G401.6 (cell line): ENCODE measurements at regions not wholly inside any gene's neighbourhood (a gene's known extent, or its start where the extent isn't known, plus 50 kb on each side); places are given as distances from the start of the nearest gene placed in this dataset.
"Not testable (repeated sequence)": the region's sequence is repeated elsewhere in the genome, so short reads cannot be mapped to it uniquely, and the experiment has no call there.

Experiments used
- FAIRE-seq: peaks from 2 replicates; lab custom pipeline; 2012; peaks lifted over from hg19 to GRCh38; lab: Jason Lieb, UNC

DNA sequence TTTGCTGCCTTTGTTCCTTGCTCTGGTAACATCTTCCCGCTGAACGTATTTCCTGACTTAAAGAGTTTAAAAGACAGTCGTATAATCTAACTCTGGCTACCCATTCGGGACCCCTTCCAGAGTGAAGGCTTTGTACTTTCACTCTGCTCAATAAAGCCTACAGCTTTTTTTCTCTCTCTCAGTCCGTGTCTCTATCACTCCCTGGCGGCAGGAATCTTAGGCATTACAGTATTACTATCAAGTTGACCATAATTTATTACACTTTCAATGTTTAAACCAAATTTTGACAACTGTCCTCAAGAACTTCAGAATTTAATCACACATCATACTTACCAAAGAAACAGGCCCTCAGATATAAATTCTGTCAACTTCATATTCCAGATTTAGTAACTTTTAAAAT lies 967.9 kb downstream of the FSCB start:
- FAIRE-seq = no peak

DNA sequence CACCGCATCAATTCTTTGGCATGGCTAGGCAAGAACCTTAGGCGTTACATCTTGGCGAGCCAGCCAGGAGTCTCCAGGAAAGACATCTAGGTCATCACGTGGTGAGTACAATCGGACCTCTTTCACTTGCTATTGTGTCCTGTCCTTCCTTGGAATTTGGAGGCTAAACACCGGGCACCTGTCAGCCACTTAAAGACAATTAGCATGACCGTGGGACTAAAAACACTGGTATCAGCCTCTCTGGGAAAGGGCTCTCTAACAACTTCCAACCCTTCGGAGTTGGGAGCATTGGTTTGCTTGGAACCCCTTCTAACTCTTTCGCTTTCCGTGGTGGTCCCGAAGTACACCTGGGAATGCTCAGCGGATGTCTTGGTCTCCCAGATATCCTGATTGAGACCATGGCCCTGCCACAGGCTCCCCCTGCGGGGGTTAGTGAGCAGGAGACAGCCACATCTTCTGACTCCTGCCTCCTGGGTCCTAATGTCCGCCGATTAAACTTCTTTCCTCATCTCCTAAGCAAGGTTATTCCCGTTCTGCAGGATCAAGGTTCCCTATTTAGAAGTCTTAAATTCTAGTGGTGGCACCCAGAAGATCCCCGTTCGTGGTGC lies 971.7 kb downstream of the FSCB start:
- FAIRE-seq = no peak

DNA sequence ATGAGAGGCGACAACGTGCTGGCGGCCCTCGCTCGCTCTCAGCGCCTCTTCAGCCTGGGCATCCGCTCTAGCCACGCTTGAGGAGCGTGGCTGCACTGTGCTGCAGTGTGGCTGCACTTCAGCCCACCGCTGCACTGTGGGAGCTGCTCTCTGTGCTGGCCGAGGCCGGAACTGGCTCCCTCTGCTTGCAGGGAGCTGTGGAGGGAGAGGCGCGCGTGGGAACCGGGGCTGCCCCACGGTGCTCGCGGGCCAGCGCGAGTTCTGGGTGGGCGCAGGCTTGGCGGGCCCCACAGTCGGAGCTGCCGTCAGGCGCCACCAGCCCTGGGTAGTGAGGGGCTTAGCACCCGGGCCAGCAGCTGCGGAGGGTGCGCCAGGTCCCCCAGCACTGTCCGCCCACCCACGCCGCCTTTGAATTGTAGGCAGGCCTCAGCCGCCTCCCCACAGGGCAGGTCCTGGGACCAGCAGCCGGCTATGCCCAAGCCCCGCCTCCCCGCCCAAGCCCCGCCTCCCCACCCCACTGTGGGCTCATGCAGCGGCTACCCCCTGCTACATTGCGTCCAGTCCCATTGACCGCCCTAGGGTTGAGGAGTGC lies 974.2 kb downstream of the FSCB start:
- no peak for FAIRE-seq

DNA sequence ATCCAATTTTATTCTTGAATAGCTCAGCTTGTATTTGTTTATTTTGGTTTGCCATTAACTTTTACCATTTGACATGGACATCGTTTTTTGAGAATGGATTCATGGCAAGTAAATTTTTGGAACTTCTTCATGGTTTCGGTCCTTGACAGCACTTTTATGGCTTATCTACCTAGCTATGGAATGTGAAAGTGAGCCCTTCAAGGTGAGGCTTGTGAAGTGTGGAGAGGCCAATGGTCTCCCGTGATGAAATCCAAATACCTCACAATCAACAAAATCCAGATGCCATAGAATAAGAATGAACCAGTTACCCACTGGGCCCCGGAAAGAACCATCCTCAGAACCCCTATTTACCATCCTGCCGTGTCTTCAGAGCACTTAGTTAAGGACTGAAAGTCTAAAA lies 978.8 kb downstream of the FSCB start:
- no peak for FAIRE-seq

DNA sequence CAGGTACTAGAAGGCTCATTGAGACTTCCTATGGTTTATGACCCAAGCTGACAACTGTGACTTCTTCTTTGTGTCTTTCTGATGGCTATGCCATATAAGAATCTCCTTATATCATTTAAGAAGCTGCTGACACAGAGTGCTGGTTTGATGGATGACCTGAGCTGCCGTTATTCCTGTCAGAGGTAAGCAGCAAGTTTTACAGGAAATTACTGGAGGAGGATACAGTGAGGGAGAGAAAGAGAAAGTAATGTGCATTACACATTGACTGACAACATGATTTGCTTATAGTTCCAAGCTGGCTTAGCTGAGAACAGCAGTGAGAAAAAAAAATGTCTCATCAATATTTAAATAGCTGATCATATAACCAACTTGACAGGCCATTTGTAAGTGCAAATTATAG lies 981.4 kb downstream of the FSCB start:
- FAIRE-seq = no peak

DNA sequence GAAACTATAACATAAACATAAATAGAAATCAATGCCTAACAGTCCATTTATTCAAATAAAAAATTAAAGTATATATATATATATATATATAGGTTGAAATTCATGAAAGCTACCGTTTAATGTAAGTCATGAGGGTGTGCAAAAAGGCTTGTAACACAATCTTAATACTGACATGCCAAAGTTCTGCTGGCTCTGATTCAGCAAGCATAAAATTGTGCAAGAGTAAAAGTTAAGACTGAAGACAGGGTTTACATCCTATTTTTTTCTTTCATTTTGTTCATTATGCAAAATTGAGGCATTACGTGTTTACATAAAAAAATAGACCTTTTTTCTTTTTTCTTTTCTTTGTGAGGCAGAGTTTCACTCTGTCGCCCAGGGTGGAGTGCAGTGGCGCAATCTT lies 984.2 kb downstream of the FSCB start:
- no peak for FAIRE-seq

DNA sequence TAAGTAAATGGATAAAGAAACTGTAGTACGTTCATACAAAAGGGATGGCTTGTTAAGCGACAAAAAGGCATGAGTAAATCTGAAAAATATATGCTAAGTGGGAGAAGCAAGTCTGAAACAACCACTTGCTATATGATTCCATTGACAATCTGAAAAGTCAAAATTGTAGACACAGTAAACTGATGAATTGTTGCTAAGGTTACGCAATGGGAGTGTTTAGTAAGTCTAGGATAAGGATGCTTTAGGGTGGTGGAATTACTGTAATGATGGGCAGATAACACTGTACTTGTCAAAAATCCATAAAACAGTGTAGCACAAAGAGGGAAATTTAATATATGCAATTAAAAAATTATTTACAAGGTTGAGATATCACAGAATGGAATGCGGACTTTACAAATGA lies 984.9 kb downstream of the FSCB start:
- no peak for FAIRE-seq

DNA sequence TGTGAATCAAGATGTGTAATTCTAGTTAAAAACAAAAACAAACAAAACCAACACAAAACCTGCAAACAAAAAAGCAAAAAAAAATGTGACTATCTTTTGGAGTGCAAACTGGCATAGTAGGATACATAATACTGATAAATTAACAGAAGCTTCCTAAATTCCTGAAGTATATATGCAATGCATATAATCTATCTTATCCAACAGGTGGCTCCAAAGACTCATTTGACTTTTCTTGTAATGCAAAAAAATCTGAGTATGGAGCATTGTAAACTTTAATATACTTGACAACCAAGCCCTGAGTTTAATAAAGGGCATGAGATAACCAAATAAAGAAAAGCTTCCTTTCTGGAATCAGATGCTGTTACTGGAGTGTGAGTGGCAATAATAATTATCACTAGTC lies 1003.6 kb downstream of the FSCB start:
- FAIRE-seq = no peak

DNA sequence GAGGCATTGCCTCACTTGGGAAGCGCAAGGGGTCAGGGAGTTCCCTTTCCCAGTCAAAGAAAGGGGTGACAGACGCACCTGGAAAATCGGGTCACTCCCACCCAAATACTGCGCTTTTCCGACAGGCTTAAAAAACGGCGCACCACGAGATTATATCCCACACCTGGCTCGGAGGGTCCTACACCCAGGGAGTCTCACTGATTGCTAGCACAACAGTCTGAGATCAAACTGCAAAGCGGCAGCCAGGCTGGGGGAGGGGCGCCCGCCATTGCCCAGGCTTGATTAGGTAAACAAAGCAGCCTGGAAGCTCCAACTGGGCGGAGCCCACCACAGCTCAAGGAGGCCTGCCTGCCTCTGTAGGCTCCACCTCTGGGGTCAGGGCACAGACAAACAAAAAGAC lies 1014.7 kb downstream of the FSCB start:
- FAIRE-seq = not testable (repeated sequence)

DNA sequence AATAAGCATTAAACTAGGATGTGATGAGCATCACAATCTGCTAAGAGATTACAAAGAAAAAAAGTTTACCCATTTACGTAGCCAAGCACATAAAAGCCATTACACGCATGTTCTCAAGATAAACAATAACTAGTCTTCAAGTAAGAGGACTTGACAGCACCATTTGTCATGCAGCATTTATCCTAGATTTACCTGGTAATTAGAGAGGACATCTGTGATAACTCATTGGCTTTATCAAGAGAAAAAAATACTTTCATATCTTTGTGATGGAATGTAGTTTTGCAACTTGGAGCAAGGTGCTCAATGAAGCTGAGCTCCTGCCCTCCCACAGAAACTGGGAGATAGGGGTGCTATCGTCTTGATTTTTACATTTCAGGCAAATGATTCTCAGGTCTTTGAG lies 1023.7 kb downstream of the FSCB start:
- no peak for FAIRE-seq

DNA sequence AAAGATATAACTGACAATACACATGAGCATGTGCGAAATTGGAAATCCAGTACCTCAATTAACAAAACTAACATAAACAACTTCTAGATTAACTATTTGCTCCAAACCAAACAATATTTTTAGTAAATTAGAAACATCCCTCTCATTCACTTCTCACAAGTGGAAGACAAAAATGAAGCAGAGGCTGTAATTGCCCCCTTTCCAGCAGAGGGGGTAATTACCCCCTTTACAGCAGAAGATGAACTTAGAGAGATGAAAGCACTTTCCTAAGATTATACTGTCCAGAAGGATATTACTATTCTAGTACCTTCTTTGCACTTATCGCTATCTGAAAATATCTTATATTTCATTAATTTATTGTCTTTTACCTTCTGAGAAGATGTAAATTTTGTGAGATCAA lies 1025.2 kb downstream of the FSCB start:
- no peak for FAIRE-seq

DNA sequence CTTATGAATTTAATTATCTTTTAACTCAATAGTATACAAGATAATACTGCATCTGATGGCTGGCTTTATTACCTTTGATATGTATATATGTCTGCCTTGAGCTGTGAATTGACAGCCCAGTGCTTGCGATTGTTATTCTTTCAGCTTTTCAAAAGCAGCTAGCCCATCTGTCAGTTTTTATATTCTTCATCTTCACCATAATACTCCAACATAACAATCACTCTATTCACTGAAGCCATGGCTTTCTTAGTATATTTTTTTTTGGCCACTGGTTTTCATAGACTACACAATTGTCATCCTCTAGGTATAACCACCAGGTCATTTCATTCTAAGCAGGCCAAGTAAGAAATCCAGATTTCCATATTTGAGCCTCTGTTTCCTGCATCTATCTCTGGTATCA lies 1026.1 kb downstream of the FSCB start:
- FAIRE-seq = no peak

DNA sequence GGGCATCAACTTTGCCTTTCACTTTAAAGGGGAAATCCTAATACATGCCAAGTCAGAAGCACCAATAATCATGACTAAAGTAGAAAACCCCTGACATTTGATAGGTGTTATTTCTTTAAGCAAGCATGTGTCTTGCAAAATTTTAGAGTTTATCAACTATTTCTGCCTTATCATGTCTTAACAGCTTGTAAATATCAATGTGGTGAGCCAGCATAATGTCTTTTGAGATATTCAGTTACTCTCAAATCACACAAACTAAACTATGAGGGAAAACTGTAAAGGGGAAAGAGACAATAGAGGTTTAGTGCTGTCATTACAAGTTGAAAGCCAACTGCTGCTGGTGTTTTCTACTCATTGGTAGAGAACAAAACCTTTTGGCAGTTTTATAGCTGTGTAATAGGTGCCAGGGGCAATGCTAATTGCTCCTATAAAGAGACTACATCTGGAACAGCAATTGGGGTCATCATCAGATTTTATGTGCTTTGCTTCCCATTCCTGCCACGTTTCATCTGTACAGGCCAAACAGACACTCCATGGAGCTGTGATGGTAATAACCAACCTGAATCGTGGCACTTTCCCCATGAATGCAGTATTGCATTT lies 1027.4 kb downstream of the FSCB start:
- FAIRE-seq = no peak

DNA sequence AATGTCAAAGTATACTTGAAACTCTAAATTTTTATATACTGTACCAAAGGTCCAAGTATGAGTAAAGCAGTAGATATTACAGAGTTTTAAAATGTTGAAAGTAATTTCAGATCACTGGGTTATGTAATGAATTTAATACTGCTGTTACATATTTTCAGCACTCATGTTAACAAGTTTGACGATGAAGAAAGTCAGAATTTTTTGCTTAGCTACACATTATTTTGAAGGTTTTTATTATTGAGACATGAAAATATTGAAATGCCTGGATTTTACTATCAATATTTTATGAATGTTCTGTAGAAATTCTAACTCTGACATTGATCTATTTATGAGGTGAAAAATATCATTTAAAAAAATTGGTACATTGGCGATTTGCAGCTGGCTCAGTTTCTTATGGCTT lies 1030.3 kb downstream of the FSCB start:
- FAIRE-seq = no peak

DNA sequence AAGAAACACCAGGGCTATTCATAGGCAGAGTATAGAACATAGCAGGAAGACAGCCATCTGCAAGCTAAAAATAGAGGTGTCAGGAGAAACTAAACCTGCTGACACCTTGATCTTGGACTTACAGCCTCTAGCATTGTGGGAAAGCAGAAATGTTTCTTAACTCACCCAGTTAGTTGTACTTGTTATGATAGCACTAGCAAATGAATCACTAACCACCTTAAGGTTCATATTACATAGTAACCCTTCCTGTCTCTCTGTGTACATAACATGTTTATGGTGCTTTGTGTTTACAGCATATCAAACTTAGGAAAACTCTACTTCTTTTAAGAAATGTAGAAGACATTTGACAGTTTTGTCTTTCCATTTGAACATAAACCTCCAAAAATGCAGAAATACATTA lies 1031.3 kb downstream of the FSCB start:
- no peak for FAIRE-seq

DNA sequence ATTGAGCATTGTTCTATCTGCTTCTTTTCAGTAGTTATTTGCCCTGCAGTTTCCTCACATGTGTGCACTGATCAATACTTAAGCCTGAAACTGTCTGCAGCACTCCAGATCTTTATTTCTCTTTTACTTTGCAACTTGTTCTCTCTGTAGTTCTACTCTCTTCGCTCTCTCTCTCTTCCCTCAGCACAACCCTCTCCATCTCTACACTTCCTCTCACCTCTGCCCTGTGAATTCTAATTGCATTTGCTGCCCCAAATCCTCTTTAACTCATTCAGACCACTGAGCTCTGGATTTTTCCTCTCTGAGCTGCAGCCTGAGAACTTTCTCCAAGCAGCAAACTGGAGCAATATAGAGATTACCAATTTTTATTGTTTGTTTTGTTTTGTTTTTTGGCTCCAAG lies 1035.5 kb downstream of the FSCB start:
- no peak for FAIRE-seq

DNA sequence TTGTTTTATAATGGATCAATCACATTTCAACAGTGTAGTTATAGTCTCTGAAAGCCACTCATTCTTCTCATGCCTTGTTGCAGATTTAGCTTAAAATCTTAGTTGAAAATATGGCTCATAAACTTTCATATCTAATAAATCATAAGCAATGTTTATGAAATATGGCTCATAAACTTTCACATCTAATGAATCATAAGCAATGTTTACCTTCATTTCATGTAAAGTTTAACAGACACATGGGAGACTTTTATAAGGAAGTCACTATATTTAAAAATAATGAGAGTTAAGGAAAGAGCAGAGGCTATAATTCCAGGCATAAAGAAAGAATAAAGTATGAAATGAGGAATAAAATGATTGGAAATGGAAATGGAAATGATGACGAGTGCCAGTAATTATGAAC lies 1042.1 kb downstream of the FSCB start:
- FAIRE-seq = peak; percentile 11

DNA sequence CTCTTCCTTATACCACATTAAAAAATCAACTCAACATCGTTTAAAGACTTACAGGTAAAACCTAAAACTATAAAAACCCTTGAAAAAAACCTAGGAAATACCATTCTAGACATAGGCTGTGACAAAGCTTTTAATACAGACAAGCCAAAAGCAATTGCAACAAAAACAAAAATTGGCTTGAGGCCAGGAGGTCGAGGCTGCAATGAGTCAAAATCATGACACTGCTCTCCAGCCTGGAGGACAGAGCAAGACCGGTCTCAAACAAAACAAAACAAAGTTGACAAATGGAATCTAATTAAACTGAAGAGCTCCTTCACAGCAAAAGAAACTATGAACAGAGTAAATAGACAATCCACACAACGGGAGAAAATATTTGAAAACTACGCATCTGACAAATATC lies 1057.8 kb downstream of the FSCB start:
- FAIRE-seq = no peak

DNA sequence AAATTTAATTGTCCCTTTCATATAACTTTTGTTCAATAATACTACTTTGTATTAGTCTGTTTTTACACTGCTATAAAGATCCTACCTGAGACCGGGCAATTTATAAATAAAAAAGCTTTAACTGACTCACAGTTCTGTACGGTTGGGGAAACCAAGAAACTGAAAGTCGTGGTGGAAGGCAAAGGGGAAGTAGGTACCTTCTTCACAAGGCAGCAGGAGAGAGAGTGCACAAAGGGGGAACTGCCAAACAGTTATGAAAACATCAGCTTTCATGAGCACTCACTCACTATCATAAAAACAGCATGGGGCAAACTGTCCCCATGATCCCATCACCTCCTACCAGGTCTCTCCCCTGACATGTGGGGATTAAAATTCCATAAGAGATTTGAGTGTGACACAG lies 1069.0 kb downstream of the FSCB start:
- no peak for FAIRE-seq

DNA sequence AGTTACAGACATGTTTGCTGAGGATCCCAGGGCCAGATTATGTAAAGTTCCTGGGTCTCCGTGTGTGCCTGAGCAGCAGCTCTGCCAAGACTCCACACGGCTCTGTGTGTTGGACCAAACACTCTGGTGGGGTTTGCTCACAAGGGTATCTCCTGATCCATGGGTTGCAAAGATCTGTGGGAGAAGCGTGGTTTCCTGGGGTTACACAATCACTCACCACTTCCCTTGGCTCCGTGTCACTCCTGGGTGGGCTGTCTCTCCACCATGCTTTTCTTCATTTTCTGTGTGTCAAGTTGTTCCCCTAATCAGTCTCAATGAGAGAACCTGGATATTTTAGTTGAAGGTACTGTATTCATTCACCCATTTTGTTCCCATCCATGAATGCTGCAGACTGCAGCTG lies 1088.8 kb downstream of the FSCB start:
- no peak for FAIRE-seq

DNA sequence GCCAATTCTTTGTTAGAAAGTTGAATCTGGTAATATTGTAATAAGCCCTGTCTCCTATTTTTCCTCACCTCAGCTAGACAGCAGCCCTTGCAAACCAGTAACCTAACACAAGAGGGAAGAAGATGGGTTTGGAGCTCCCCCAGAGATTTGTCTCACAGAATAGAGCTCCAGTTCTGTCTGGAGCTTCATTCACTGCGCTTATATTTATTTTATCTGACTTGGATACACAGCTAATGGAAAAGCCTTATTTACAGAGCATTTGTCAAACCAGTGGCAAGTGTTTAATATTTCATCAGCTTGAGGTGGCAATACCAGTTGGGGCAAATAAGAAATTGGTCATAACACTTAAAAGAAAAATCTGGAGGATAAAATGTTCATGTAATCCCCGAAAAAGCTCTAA lies 1094.0 kb downstream of the FSCB start:
- no peak for FAIRE-seq

DNA sequence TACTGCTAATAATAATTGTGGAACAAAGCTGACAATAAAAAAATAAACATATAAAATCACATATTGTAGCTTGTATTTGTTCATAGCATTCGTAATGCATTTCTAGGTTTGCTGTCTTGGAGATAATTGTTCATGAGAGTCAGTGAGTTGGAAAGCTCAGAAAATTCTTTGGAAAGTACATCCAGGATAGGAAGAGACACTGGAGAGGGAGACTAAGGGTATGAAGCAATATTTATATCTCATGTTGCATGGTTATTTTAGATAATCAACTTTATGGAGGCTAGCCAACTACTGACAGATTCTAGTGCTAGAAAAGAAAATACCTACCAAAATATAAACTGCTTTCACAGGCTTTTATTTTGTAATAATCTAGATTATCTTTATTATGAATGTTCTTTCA lies 1095.2 kb downstream of the FSCB start:
- no peak for FAIRE-seq

DNA sequence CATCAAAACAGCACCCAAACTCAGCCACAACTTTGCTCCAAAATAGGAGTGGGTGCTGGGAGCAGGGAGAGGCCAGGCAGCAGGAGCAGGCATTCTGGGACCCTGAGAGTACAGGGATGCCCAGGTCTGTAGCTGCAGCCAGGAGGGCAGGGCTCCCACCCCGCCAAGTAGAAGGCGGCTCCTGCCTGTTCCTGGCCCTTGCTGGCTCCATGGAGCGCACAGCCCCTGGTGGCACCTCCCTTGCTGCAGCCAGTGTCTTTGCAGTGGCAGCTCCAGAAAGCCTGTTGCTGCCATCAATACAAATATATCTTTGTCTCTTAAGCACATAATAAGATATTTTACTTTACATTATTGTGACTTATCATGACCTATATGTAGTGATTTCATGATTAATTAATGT lies 1096.5 kb downstream of the FSCB start:
- no peak for FAIRE-seq

DNA sequence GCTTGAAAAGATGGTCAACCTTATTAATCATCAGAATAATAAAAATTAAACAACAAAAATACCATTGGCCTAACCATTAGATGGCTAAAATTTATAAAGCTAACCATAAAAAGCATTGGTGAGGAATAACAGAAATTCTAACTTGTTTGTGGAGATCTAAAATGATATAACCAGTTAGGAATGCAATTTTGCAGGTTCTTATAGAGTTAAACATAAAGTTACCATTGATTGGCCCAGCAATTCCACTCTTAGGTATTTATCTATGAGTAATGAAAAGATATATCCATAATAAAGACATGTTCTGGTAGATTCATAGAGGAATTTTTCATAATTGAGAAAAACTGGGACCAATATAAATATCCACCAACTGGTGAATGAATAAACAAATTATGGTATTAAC lies 1098.6 kb downstream of the FSCB start:
- no peak for FAIRE-seq
